SW 1271 (cell line): ENCODE measurements at regions not wholly inside any gene's neighbourhood (a gene's known extent, or its start where the extent isn't known, plus 50 kb on each side); places are given as distances from the start of the nearest gene placed in this dataset.
"Not testable (repeated sequence)": the region's sequence is repeated elsewhere in the genome, so short reads cannot be mapped to it uniquely, and the experiment has no call there.

Source experiments
- DNase-seq, 2 experiments: peaks; one replicate each; lab custom pipeline; 2025; lab: John Stamatoyannopoulos, UW

- DNase-seq = no peak
These were observed 90.0 kb upstream of the IFNGR1 start for GRCh38 chr6:137309078-137309762.

DNA sequence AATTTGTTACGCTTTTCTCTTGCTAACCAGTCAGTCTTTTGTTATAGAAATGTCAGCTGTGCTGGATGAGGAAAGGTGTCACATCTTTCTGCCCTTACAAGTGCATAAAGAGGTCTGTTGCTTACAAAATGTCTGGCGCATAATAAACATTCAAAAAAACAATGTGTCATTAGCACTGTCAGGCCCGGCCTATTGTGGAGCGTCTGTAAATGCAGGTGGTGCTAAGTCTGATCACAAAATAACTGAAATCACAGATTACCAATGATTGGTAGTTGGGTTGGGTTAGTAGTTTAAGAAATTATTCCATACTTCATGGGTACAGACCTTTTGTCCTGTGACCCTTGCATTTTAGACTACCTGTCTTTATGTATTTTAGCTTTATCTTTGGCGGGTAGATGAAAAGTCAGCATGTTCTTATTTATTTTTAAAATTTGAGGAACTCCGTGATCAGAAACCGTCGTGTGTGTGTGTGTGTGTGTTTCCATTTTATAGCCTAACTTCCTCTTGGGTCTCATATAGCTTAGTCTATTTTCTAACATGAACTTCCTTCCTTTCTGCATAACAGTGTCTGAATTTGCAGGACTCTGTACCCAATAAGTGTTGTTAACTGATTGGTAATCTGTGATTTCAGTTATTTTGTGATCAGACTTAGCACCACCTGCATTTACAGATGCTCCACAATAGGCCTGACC, 88.1 kb upstream of the IFNGR1 start:
- DNase-seq = no peak

- DNase-seq = no peak
These were observed 86.5 kb upstream of the IFNGR1 start for GRCh38 chr6:137305691-137306090.

- no peak for DNase-seq
These were observed 85.0 kb upstream of the IFNGR1 start for GRCh38 chr6:137304020-137304780.

GRCh38 chr6:137303441-137303840, 84.3 kb upstream of the IFNGR1 start:
- DNase-seq = no peak

GRCh38 chr6:137299681-137300080, 80.5 kb upstream of the IFNGR1 start:
- DNase-seq = no peak

DNA sequence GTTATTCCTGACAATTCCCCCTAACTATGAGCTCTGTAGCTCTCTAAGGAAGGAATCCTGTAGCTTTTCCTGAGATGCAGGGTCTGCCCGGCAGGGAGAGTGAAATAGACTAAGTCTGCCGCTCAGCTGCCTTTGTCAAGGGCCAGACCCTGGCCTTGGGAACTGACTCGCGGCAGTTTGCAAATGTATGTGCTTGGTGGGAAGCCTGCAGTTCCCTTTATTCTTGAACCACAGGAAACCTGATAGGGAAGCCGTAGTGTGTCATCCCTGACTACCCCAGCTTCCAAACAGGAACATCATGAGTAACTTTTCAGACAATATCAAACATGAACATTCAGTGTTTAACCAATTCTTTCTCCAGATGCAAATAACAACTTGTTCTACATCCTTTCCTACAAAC, 78.7 kb upstream of the IFNGR1 start:
- no peak for DNase-seq

DNA sequence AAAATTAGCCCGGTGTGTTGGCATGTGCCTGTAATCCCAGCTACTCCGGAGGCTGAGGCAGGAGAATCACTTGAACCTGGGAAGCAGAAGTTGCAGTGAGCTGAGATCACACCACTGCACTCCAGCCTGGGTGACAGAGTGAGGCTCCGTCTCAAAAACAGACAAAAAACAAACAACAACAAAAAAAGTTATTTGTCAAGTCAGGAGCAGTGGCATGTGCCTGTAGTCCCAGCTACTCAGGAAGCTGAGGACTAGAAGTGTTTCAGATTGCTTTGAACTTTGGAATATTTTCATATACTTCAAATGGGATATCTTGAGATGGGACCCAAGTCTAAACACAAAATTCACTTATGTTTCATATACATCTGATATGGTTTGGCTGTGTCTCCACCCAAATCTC, 73.1 kb upstream of the IFNGR1 start:
- not testable (repeated sequence) for DNase-seq

DNA sequence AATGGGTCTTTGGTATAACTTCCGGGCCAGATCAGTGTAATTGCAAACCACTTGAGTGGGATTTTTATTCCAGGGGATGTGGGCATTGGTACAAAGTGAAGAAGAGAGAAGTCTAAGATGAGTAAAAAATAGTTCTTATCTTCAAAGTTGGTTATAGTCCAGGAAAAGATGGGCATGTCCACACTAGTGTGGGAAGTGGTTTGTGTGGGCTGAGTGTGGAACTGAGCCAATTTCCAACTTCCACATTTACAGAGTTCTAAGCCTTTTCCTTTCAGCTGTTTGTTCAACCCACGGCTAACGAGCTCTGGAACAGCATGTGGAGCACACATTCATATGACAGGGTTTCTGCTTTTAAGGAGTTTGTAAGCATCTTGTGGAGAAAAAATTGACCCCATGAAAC, 72.3 kb upstream of the IFNGR1 start:
- DNase-seq = no peak

DNA sequence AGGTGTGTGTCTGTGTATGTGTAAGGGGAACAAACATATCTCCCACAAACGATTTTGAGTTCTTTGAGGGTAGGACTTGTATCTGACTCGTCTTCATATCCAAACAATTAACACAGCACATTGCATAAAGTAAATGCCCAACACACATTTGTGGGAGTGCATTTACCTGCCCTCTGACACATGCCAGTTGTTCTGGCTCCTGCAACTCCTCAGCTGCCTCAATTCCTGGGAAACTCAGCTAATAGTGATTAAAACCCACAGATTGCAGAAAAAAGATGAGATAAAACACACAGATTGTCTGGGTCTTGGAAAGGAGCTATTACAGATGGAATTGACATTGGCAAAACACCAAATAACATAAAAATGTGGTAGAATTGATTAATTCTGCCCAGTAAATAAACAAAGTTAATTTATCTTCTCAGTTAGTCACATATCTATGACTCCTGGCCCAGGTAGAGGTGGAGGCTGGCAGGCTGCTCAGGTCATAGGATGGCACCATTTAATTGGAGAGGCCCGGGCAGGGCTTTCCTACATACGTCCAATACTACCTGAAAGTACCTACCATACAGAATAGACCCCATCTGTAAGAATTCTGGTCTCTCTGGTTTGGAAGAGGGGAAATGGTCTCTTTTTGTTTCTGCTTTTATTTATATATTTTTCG, 71.5 kb upstream of the IFNGR1 start:
- no peak for DNase-seq

GRCh38 chr6:137286916-137287315, 67.7 kb upstream of the IFNGR1 start:
- no peak for DNase-seq

DNA sequence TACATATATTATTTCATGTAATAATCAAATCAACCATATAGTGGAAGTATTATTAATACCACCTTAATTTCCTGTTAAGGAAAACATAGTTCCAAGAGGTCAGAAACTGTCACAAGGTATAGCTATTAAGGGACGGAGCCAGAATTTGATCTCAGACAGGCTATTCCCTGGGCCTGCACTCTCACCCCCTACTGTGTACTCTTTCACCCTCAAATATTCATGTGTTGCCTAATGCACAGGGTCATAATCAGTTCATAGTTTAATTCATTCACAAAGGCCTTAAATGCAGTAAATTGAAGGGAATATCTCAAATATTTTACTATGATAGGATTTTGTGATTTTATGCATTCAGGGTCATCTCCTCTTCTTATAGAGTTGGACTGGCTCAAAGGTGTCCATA, 67.2 kb upstream of the IFNGR1 start:
- DNase-seq = no peak

DNA sequence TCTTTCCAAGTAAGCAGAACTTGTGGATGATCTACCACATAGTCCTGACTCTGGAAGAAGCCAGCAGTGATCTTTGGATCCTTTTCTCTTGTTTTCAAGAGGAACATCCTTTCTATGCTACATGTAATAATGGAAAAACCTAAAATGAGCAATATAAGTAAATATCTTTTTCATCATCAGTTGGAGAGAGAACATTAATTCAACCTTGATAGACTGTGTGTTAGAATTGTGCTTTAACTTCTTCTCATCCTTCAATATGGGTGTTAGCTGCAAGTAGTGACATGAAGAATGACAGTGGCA, 65.6 kb upstream of the IFNGR1 start:
- no peak for DNase-seq

- no peak for DNase-seq
These were observed 65.0 kb upstream of the IFNGR1 start for GRCh38 chr6:137283940-137284810.

GRCh38 chr6:137283080-137283479, 63.9 kb upstream of the IFNGR1 start:
- DNase-seq = no peak

- no peak for DNase-seq
These were observed 63.1 kb upstream of the IFNGR1 start for GRCh38 chr6:137282254-137282653.

DNA sequence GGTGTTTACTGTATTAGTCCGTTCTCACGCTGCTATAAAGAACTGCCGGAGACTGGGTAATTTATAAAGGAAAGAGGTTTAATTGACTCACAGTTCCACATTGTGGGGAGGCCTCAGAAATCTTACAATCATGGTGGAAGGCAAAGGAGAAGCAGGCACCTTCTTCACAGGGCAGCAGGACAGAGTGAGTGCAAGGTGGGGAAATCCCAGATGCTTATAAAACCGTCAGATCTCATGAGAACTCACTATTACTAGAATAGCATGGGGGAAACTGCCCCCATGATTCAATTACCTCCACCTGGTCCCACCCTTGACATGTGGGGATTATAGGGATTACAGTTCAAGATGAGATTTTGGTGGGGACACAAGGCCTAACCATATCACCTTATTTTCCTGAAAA, 60.1 kb upstream of the IFNGR1 start:
- DNase-seq = not testable (repeated sequence)

- DNase-seq = peak; percentile 29 to 40
These were observed 58.9 kb upstream of the IFNGR1 start for GRCh38 chr6:137277971-137278637.

- DNase-seq = no peak
These were observed 53.2 kb upstream of the IFNGR1 start for GRCh38 chr6:137272403-137272802.

GRCh38 chr6:137271245-137272183, 52.3 kb upstream of the IFNGR1 start:
- DNase-seq = peak in 1 of 2 experiments; percentile 37
